GM21723 (cell line): ENCODE measurements at regions not wholly inside any gene's neighbourhood (a gene's known extent, or its start where the extent isn't known, plus 50 kb on each side); places are given as distances from the start of the nearest gene placed in this dataset.
"Not testable (repeated sequence)": the region's sequence is repeated elsewhere in the genome, so short reads cannot be mapped to it uniquely, and the experiment has no call there.

Experiments used
- ATAC-seq: cut with Tn5 transposase; IDR thresholded peaks from one replicate; pipeline ENCODE4 v1.9.1; 2021; ENCODE audit warnings: mild to moderate bottlenecking, moderate library complexity; ENCODE audit not compliant: unreplicated experiment

DNA sequence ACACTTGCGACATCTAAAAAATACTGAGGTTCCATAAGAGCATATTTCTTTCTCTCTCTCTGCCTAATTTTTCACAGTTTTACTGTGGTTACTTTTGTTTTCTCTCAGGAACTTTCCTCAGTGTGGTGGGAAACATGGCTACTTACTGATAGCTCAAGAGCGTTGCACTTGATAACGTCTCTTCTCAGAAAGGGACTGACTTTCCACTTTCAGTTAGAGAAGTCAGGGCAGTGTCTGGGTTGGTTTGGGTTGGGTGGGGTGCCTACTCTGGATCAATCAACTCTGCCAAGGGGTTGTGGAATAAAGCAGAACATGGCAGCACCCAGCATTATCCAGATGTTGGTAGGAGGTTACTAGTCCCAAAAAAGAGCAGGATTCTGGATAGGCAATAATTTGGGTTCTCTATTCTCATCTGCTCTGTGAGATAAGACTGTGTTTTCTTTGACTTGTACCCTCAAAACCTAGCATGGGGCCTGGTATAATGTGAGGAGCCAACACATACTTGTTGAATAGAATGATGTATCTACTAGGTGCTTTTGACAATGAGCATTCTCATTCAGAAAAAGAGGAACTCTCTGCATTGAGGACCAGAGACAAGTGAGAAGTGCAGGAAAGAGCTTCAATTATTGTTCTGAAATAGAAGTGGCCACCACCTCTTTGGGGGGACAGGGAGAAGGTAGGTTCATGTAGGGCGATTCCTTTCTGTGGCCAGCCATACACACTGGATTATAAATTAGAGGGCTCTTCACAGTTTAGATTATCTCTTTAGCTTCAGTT is 315.7 kb downstream of the REEP3 start:
- ATAC-seq: no peak

DNA sequence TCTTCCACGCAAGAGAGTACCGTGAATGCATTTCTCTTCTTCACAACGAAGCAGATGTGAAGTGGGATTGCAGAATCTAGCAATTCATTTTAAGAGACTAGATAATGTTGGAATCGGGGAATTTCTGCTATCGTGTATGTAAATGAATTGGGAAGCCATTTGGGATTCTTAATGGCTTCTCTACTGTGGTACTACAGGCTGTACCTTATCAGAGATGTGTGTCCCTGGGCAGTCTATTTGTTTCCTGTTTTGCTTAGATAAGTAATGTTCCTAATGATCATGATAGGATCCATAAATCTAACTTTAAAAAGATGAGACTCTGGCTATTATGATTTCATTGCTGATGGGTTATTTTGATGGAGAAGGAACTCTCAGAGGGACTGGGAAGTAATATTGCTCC is 320.6 kb downstream of the REEP3 start:
- no peak for ATAC-seq

DNA sequence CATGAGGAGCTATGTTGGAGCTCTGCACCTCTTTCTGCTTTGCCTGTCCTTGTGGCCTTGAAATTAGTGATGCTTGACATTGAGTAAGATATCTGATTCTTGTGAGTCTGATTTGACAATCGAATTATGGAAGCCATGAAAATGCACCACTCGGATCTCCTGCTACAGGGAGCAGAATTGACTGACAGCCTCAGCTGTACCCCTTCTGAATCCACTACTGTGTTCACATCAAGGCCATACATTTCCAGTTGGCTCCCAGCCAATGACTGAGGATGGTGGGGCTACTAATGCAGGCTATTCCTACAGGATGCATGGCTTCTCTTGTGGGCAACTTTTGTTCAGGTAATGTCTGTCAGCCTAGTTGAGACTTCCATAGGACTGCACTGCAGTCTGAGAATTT is 321.9 kb downstream of the REEP3 start:
- ATAC-seq: no peak

DNA sequence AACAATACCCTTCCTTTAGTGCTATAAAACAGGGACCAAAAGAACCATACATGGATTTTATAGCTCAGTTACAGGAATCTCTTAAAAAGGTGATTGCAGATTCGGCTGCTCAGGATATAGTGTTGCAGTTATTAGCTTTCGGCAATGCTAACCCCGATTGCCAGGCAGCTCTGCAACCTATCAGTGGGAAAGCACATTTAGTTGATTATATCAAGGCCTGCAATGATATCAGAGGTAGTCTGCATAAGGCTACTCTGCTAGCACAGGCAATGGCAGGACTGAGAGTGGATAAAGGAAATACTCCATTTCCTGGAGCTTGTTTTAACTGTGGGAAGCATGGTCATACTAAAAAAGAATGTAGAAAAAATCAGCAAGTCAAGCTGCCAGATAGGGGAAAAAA is 327.7 kb downstream of the REEP3 start:
- not testable (repeated sequence) for ATAC-seq

- ATAC-seq: no peak
Observed at GRCh38 chr10:63862860-63863259, 341.7 kb downstream of the REEP3 start.

- no peak for ATAC-seq
Observed at GRCh38 chr10:63865210-63865609, 344.0 kb downstream of the REEP3 start.

DNA sequence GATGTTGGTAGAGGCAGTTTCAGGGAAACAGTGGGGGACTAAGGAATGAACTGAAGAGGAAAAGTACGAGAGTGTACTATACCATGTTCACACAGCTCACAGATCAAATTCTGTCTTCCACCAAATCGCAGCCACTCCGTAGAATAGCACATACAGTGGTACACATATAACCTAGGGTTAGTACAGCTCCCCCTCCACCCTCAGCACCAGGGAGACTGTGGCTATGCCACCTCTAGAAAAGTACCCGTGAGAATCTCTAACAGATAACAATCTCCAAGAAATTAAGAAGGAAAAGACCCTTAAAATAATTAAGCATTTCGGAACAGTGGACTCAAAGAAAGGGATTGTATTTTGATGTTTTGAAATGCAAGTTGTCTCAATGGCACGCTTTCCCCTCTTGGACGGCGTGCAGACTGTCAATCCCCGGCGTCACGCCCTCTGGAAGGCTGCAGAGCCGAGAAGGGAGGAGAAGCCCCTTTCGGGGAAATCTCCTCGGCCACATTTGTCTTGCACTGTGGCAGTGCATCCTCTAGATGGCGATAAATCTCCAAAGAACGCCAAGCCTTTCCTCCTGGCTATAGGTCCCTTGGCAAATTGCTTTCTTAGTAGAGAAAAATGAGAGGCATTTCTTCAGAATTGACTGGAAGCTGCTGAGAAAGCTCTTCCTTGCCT is 345.0 kb downstream of the REEP3 start:
- peak; percentile 89 for ATAC-seq

DNA sequence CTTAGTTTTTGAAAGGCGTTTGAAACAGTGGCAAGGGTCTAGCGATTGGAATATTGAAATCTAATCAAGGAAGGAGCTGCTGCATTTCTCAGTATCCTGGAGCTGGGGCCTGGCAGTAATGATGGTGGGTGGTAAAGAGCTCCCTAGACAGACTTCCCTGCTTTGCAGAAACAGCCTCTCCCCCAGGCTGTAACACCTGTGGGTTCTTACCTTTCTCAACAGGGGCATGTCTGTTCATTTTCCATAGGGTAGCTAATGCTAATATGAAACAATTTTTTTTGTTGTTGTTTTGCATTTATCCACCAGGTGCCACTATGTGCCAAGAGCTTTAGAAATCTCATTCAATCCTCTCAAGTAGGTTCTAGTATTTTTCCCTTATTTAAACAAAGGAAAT is 345.5 kb downstream of the REEP3 start:
- peak; percentile 81 for ATAC-seq

DNA sequence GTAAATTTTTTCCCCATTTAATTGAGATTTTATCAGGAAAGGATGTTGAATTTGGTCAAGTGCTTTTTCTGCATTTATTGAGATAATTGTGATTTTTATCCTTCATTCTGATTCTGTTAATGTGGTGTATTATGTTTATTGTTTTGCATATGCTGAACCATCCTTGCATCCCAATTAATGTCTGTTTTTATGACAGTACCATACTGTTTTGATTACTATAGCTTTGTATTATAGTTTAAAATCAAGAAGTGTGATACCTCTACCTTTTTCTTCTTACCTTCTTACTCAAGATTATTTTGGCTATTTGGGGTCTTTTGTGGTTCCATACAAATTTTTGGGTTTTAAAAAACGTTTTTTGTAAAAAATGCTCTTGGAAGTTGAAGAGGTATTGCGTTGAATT is 357.2 kb downstream of the REEP3 start:
- ATAC-seq: no peak

GRCh38 chr10:63883861-63884260 is 362.7 kb downstream of the REEP3 start:
- no peak for ATAC-seq

- ATAC-seq: no peak
Observed at GRCh38 chr10:63884426-63884825, 363.2 kb downstream of the REEP3 start.

DNA sequence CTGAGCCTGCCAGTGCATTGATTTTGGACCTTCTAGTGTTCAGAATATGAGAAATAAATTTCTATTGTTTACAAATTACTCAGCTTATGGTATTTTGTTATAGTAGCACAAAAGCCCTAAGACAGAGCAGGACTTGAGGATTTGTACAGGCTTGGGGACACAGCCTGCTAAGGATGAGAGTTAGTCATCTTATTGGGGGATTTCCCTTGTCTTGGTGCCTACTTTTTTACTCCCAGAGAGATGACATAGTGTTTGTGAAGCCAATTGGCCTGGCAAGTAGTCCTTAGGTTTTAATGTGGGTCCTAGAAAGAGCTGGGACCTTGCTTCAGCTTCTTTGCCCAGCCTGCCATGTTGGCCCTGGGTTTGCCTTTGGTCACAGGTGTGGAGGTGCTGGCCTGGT is 364.0 kb downstream of the REEP3 start:
- no peak for ATAC-seq

DNA sequence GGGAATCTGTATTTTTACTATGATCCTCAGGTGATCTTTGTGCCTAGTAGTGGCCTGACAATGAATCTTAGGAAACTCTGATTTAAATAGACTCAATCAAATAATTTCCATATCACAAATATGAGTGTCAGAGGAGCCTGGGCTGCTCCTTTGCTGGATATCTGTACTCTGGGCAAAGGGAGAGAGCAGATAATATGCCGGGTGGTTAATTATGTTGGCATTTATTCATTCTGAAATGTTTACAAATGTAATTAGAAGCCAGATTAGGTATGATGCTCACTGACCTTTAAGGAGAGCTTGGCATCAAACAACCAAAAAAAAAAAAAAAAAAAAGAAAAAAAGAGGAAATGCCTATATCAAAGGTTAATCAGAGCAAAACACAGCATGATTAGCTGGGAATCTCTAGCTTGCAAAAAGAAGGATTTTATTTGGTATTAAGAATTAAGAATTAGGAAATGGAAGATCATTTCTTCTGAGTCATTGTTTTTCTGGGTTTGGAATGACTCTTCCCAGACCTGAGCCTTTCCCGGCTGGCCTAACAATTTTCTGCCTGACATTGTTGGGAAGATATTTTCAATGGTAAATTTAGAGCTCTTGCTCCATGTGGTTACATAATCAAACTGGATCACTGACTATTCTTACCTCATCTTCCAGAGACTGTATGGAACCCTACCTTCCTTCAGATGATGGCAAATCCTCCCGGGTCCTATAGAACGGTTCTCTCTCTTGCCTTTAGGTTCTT is 365.3 kb downstream of the REEP3 start:
- ATAC-seq: no peak

GRCh38 chr10:63887023-63887589 is 365.9 kb downstream of the REEP3 start:
- ATAC-seq: no peak

- no peak for ATAC-seq
Observed at GRCh38 chr10:63887600-63888370, 366.6 kb downstream of the REEP3 start.

DNA sequence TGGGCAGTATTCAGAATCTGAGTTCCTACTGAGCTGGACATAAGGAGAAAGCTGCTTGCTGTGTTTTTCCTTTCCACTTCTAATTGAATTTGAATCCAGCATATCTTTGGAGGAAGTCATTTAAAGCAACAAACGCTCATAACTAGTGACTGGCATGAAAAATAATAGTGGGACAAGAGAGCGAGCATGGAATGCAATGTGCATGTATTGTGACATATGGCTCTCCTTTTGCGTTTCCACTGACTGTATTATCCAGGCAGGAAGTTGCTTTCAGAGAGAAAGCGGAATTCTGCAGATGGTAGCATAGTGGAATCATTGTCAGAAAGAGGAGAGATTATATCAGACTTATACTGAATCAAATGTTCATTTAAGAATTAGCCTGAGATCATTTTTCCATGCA is 368.6 kb downstream of the REEP3 start:
- no peak for ATAC-seq

- no peak for ATAC-seq
Observed at GRCh38 chr10:63896992-63897391, 375.8 kb downstream of the REEP3 start.

- no peak for ATAC-seq
Observed at GRCh38 chr10:63899673-63900300, 378.6 kb downstream of the REEP3 start.

- no peak for ATAC-seq
Observed at GRCh38 chr10:63901228-63901627, 380.0 kb downstream of the REEP3 start.

DNA sequence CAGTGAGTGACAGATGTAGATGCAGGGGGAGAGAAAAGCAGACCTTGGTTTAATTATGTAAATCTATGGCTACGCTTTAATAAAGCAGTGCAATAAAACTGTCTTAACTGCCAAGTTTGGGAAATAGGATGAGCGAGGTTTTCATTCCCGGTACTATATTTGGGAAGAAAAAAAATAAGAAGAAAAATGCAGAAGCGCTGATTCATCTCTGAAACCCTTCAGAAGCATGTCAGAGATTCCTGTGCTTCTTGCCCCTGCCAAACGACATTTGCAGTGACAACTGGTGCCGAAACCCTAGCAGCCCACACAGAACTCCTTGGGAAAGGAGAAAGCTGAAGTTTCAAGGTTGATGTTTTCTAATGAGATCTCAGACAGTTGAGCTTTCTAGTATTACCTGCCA is 380.7 kb downstream of the REEP3 start:
- ATAC-seq: no peak
